LoVo (cell line): ENCODE measurements at regions not wholly inside any gene's neighbourhood (a gene's known extent, or its start where the extent isn't known, plus 50 kb on each side); places are given as distances from the start of the nearest gene placed in this dataset.
A peak's percentile ranks its signal among the peaks of the same experiment; 100 is the strongest.
"Not testable (repeated sequence)": the region's sequence is repeated elsewhere in the genome, so short reads cannot be mapped to it uniquely, and the experiment has no call there.

ENCODE experiments used
- DNase-seq: peaks from one replicate; pipeline ENCODE4 v3.0.0-alpha.2; 2016; ENCODE audit warnings: low spot score

GRCh38 chr12:93979189-93979588 lies 169.2 kb upstream of the PLXNC1 start:
- DNase-seq = peak; percentile 31

GRCh38 chr12:93980711-93981110 lies 167.7 kb upstream of the PLXNC1 start:
- DNase-seq = no peak

GRCh38 chr12:93981411-93981810 lies 167.0 kb upstream of the PLXNC1 start:
- no peak for DNase-seq

- no peak for DNase-seq
Measured at GRCh38 chr12:93982771-93983315, 165.5 kb upstream of the PLXNC1 start.

GRCh38 chr12:93984005-93984404 lies 164.4 kb upstream of the PLXNC1 start:
- DNase-seq = no peak

GRCh38 chr12:93989949-93990348 lies 158.4 kb upstream of the PLXNC1 start:
- no peak for DNase-seq

GRCh38 chr12:93990832-93991803 lies 157.3 kb upstream of the PLXNC1 start:
- no peak for DNase-seq

- DNase-seq = no peak
Measured at GRCh38 chr12:93991829-93992461, 156.4 kb upstream of the PLXNC1 start.

- no peak for DNase-seq
Measured at GRCh38 chr12:93994721-93995120, 153.7 kb upstream of the PLXNC1 start.

- no peak for DNase-seq
Measured at GRCh38 chr12:93996321-93996720, 152.1 kb upstream of the PLXNC1 start.

GRCh38 chr12:94001691-94002090 lies 146.7 kb upstream of the PLXNC1 start:
- no peak for DNase-seq

GRCh38 chr12:94002925-94003324 lies 145.5 kb upstream of the PLXNC1 start:
- not testable (repeated sequence) for DNase-seq

- DNase-seq = not testable (repeated sequence)
Measured at GRCh38 chr12:94007833-94008232, 140.5 kb upstream of the PLXNC1 start.

- DNase-seq = no peak
Measured at GRCh38 chr12:94010307-94010706, 138.1 kb upstream of the PLXNC1 start.

GRCh38 chr12:94012071-94012470 lies 136.3 kb upstream of the PLXNC1 start:
- DNase-seq = no peak

GRCh38 chr12:94012590-94012989 lies 135.8 kb upstream of the PLXNC1 start:
- no peak for DNase-seq

GRCh38 chr12:94017247-94017646 lies 131.1 kb upstream of the PLXNC1 start:
- not testable (repeated sequence) for DNase-seq

- DNase-seq = no peak
Measured at GRCh38 chr12:94020335-94020734, 128.0 kb upstream of the PLXNC1 start.

- DNase-seq = no peak
Measured at GRCh38 chr12:94023879-94024278, 124.5 kb upstream of the PLXNC1 start.

GRCh38 chr12:94025068-94025467 lies 123.3 kb upstream of the PLXNC1 start:
- no peak for DNase-seq

GRCh38 chr12:94025756-94026155 lies 122.6 kb upstream of the PLXNC1 start:
- DNase-seq = no peak

GRCh38 chr12:94026596-94026995 lies 121.8 kb upstream of the PLXNC1 start:
- no peak for DNase-seq

GRCh38 chr12:94027561-94027960 lies 120.8 kb upstream of the PLXNC1 start:
- no peak for DNase-seq
